Stimulated activated CD8-positive, alpha-beta memory T cell treated with anti-CD3 and anti-CD28 coated beads, Interleukin-12 subunit alpha, Interleukin-12 subunit beta, amount 100 ng/mL, for 1 hour (primary cell): ENCODE measurements at regions not wholly inside any gene's neighbourhood (a gene's known extent, or its start where the extent isn't known, plus 50 kb on each side); places are given as distances from the start of the nearest gene placed in this dataset.
A peak's percentile ranks its signal among the peaks of the same experiment; 100 is the strongest.

Experiments used
- DNase-seq: peaks from one replicate; pipeline ENCODE4 v3.0.0-alpha.2; 2020; ENCODE audit warnings: low read depth

DNA sequence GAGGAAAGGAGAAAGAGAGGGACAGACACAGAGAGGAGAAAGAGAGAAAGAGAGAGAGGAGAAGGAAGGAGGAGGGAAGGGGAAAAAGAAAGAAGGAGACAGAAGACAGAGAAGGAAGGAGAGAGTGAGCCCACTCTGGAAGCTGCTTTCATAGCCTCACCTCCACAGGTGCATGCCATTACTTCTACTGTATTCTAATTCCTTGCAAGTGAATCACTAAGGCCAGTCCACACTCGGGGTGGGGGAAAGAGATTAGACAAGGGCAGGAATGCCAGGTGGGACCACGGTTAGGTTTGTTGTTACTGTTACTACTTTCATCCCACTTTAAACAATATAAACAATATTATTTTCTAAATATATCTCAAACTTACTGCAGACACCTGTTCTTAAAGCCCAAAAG is 684.5 kb upstream of the ARGLU1 start:
- no peak for DNase-seq

DNA sequence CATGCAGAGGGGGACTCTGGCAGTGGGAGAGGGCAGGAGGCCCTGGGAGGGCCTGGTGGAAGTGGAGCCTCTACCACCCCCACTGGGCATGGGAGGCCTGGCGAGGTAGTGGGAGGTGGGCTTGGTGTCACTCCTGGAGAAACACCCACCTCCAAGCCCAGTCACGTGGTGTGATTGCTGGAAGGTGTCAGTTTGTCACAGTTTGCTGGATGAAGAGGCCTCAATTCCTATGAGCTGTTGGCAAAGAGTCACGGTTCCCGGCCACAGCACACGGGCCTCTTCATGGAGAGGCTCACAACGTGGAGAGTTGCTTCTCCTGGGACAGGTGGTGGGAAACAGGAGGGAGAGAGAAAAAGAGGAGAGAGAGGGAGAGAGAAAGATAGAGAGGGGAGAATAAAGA is 684.1 kb upstream of the ARGLU1 start:
- DNase-seq, result no peak

DNA sequence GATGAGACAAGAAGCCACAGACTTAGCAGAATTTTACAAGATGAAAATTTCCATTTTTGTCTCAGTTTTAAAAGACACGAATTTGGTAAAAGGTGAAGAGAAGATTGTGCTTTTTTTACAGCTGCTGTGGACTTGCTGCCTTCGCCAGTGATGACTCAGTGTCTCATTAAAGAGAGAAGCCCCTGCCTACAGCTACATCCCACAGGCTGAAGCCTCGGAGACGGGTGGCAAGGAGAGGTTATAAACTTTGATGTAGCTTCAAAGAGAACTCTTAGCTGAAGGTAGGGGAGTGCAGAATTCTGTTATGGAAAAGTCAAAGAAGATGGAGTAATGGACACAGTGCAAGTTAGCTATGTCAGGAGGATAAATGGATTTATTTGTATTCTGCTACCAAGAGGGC is 683.4 kb upstream of the ARGLU1 start:
- DNase-seq, result no peak

DNA sequence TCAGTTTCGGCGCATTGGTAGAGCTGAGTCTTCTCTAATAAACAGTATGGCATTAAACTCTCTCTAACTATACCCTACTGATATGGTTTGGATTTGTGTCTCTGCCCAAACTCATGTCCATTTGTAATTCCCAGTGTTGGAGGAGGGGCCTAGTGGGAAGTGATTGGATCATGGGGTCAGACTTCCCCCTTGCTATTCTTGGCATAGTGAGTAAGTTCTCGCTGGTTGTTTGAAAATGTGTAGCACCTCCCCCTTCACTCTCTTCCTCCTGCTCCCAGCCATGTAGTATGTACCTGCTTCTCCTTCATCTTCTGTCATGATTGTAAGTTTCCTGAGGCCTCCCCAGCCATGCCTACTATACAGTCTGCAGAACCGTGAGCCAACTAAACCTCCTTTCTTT is 682.7 kb upstream of the ARGLU1 start:
- DNase-seq, result no peak

DNA sequence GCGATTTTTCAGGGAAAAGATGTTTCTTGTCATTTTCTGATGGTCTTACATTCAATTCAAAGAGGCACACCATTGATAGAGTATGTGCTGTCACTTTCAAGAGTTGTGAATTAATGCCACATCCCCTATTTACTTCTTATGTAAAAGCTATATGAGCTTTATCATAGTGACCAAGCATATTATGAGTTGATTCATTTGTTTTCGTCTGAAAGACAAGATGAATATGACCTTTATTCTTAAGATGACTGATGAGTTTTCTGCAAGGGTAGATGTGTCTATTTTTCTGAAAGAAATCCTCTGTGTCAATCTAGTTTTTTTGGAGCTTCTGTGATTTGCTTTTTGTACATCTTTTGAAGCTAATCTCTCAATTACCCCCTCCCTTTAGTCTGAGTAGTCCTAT is 676.3 kb upstream of the ARGLU1 start:
- DNase-seq, result no peak

DNA sequence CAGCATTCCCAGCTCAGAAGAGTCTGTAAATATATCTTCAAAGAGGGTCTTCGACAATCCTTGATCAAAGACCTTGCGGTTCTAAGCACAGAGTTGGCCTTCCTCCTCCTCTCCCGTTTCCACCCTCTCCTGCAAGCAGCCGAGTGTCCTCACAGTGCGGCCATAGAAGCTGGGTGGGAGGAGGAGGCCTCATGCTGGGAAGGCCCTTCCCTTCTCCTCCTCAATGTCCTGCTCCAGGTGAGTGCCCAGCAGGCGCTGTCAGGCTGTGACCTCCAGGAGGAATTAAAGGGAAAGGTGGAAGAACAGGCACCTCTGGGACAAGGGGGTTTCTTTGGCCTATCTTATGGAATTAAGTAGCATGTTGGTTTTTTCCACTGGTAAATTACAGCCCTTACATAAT is 674.2 kb upstream of the ARGLU1 start:
- DNase-seq, result no peak

DNA sequence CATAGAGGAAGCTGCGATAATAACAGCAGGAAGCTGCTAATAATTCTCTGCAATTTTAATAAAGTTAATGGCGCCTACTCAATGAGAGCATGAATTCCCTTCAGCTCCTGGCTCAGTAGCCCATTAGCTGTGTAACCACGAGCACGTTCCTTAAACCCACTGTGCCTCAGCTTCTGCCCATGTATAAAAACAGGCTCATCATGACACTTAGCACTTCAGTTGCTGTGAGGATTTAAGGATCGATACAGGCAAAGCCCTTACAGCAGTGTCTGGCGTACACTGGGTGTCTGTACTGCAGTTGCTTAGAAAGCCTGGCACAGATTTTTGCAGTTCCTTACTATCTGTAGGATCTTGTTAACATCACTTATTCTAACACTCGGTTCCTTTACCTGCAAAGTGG is 673.4 kb upstream of the ARGLU1 start:
- DNase-seq, result no peak

DNA sequence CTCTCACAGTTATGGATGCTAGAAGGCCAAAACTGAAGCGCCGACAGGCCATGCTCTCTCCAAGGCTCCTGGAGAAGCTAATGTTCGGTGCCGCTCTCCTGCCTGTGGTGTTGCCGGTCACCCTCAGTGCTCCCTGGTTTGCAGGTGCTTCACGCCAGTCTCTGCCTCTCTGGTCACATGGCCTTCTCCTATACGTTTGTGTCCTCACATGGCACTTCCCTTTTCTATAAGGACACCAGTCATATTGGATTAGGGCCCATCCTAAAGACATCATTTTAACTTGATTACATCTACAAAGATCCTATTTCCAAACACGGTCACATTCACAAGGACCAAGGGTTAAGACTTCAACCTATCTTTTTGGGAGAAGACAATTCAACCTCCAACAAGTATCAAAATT is 671.3 kb upstream of the ARGLU1 start:
- DNase-seq, result no peak

DNA sequence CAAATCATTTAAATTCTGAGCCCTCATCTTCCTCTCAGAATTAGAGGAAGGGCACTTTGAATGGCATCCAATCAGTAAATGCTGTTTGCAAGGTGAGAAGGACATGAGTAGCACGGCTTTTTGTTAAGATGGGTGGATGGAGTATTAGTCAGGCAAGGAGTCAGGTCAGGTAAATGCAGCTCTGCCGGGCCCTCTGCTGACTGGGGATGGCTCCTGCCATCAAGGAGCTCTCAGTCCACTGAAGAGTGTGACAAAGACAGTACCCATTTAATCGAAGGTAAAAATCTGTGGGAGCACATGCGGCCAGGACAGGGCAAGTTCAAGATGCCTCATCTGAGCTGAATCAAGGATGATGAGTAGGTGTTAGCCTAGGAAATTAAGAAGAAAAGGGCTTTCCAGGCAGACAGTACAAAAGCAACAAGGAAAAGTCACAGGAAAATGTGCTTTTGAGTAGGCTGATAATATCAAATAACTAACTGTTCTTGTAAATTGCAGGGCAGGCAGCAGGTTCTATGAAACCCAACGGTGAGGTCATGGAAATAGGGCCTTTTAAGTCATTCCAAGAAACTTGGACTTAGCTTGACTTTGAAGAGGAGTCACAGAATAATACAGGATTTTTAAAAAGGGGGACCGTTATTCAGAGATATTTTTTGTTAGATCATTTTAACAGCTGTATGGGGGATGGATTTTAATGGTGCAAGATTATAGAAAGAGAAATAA is 670.5 kb upstream of the ARGLU1 start:
- DNase-seq, result no peak

DNA sequence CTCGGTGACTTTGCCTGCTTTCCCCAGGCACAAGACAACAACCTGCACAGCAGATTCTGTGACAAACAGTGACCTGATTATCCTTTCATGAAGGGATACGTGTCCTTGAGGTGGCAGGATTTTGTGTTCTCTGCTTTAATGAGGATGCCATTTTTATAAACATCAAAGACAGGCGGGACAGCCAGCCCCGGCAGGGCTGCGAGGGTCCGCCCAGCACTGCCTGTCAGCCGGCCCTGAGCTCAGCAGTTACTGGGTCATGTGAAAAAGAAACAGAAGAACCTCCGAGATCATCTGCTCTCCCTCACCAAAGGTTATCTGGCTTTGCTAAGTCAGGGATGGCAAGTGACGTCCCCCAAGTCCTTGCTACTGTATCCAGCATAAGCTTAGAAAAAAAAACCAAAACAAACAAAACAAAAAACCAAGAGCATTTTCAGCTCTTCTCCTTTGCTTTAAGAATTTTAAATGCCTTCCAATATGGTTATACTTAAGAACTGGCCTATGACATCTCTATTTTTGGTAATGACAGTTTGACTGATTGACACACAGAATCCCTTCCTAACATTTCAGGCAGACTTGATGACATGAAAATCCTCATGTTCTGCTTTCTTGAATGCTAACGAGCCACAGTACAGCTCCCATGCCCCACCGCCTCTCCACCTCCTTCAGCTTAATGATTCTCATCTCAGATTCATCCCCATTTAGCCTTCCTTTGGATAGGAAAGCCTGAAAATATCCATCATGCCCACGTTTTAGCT is 666.6 kb upstream of the ARGLU1 start:
- DNase-seq, result no peak

DNA sequence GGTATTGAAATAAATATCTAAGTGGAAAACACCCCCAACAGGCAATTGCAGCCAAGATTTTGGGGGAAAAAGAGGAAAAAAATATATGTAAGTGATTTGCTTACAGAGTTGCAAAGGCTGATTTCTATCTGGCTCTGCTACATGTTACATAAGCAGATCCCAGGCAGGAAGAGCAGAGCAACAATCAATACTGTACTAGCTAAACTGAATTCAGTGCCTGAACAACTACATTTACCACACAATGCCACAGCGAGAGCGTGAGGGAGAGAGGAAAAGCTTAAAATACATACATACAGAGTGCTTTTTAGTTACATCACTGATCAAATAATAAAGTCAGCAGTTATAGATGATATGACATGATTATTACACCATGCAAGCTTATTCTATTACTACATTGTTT is 665.6 kb upstream of the ARGLU1 start:
- DNase-seq, result no peak

DNA sequence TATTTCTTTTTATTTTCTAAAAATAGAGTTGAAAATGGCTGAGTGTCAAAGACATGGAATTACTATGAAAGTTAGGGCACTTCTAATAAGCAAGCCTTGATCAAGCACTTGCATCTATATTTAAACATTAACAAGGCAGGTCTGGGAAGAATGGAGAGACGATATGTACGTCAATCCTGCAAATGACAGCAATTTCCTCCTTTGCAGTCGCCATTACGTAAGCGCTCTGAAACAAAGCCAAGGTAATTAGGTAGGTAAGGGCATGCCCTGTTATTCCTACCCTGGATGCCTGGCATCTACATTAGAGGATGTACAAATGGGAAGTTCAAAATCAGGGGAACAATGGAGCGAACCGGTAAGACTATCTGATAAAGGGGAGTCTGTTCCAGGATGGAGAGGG is 664.0 kb upstream of the ARGLU1 start:
- DNase-seq, result no peak

DNA sequence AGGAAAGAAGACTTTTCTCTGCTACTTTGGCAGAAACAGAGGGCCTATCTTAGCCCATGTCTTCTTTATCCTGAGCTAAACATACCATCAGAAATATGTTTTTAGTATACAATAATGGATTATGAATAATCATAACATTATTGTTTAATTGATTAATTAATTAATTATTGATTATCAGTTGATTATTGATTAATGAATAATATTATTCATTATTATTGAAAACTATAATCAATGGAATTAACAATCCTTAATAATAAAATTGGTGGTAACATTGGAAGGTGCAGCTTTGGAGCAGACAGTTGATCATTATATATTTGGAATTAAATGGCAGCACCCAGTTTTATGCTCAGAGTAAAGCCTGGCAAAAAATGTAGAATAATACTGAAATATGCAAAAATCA is 655.9 kb upstream of the ARGLU1 start:
- DNase-seq, result no peak

DNA sequence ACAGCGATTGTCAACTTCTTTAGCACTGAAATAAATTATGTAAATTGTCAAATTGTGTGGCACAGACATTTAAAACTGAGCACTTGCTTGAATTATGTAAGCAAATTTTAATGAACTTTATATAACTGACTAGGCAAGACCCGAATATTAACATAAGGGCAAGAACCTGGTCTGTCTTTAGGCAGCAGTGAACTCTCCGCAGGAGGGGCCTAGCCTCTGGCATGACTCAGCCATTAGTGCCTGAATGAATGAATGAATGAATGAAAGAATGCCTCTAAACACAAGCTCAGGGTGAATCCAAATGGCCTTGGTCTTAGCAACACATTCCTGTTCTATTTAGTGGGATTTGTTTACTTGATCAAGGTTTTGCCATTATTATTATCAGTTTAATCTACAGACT is 654.7 kb upstream of the ARGLU1 start:
- no peak for DNase-seq

DNA sequence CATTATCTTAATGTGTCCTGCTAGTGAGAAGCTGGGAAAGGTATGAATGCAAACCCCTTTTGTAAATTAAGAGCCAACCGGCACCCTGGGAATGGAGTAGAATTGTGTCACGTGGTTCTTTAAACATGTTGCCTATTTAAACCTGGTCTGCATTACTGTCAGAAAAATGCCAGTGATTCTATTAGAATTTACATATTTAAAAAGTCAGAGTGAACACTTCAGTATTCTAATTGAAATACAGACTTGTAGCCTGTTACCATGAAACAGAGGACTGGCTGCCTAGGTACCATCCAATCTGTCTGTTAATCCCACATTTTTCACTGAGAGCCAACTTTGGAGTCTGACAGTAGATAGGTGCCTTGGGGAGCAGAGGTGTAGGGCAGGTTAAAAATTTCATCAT is 652.3 kb upstream of the ARGLU1 start:
- no peak for DNase-seq

DNA sequence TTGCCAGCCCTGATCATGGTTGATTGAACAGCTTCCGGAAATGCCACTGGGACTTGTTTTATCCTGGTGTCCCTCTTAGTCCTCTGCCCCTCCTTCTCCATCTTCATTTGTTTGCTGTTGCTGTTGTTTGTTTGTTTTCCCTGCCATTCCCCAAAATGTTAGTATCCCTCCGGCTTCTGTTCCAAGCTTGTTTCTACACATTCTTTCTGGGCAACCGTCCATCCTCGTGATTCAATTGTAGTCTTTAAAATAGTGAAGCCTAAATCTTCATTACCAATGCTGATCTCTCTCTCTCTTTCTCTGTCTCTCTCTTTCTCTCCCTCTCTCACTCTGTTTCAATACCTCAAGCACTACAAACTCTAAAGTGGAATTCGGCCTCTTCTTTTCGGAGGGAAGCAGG is 649.3 kb upstream of the ARGLU1 start:
- DNase-seq, result no peak

DNA sequence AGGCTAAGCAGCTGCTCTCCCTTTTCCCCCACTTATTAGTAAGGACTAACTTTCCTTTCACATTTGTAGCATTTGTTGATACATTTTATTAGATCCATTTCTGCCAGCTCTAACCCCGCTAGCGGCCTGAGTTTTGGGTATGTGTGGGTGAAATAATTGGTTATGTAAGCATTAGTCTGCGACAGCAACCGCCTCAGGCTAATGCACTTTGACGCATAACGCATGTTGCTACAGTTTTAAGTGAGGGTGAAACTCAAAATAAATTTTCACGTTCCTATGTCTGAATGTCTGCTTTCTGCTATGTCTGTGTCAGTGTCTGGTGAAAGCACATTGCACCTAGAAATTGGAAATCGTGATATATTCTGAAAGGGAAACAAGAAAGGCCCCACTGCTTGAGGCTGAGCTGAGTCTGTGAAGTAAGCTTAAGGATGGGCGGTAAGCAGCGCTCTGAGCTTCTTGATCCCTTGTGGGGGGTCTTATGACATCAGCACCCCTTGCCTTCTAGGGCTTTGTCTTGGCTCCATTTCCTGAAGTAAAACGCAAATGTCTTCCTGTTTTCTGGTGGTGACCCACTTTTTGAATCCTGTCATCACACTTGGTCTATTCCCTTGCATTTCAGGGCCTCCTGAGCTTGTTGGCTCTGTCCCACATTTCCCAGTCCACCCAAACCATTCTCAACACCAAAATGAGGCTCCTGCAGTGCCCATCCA is 648.3 kb upstream of the ARGLU1 start:
- DNase-seq, result no peak

DNA sequence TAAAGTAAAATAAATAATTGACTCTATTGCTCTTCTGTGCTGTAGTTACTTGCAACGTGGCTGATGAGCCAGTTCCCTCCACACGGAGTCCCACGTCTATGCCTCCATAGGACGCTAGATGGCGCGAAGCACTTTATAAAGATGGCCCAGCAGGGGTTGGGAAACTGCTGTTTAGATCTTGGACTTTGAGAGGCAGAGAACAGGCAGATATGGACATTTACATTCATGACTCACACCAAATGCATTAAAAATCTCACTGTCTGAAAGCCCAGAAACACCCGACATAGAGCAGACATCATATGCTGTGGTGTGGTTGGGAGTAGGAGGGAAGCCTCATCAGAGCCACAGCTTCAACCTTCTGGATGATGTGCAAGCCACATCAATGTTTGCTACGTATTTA is 643.1 kb upstream of the ARGLU1 start:
- peak; percentile 2 for DNase-seq

DNA sequence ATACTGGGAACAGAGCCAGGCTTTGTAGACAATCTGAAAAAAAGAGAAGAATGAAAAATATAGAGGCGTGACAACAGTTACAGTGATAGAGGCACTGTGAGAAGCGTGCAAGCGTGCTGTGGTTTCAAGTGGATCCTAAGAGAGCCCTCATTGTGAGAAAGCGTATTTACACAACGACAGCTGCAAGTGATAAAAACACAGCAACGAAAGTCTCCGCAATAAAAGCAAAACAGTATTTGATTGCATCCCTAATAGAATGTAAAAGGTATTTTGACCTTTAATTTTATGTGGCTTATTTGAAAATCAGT is 642.7 kb upstream of the ARGLU1 start:
- DNase-seq, result no peak

DNA sequence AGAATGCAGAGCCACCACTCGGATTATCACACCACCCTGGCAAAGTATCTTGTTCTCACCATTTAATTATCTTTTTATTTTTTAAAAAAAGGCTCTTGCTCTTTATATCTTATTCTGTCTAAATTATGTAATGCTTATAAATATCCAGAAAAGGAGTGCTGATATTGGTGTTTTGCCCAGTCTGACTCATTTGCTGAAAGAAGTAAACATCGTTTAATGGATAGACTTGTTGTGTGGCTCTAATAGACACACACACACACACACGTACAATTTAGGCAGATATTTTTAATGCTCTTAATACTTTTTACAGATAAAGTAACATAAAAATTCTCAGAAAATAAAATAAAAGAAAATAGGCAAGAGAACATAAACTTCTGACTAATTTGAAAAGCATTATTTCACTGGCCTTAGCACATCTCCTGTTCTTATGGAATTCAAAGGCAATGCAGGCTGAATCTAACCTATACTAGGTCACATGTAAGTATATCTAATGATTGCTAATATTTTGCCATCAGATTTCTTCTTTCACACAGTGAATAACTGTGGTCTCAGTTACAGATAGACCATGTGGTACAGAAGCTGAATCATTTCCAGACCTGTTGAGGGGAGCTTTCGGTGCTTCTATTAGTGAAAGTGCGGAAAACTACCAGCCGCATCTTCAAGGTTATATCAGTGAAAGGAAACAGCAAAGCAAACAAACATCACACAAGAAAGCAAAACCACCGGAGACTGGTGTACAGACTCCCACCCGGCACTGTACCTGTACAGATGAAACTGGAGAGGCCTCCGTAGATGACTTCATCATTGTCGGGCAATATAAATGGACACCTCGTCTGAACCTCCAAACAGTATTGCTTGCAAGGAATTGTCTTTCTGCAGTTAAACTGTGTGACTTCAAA is 642.1 kb upstream of the ARGLU1 start:
- DNase-seq, result no peak

DNA sequence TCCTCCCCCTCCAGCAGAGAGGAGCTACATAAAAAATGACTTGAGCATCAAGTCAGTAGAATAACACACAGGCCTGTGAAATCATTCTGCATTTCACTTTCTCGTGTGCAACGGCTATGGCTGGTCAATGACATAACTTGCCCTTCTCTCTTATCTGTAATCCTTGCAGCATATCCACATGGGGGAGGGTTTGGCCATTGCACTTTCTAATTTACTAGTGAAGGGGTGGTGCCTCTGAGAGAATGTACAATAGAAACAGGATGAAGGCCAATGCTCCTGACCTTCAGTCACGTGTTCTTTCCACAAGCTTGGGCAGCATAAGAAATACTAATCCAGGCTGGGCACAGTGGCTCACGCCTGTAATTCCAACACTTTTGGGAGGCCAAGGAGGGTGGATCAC is 641.0 kb upstream of the ARGLU1 start:
- no peak for DNase-seq

DNA sequence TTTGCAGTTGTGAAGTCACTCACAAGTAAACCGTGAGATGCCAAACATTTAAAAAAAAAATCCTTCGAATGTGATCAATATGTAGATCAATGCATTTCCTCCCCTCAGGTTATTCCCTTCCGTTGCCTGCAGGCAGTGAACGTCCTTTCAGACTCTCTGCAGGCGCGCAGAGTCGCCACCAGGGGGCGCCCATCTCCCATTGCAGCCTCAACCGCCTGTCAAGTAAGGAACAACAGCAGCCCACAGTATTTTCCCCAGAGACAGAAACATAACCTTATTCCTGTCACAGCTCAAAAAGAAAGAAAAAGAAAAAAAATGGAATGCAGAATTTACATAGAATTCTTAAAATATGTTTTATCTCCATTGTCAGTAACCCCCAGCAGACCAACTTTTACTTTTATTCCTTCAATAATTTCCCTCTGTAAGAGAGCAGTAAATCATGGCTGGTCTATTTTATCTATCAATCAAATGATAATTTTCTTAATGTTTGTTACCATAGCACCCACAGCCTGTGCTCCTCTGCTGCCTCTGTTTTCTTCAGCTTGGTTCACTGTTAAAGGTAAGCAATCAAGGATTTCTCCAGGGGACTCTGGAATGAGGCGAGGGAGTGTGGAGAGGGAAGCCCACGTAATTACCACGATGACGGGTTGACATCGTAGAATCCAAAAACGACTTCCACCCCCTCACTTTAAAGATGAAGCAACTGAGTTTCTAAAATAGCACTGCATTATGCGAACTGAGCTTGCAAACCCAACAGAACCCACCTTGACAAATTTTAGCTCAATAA is 637.6 kb upstream of the ARGLU1 start:
- peak; percentile 5 for DNase-seq
